ENCODE measurements at regions not wholly inside any gene's neighbourhood (a gene's known extent, or its start where the extent isn't known, plus 50 kb on each side); places are given as distances from the start of the nearest gene placed in this dataset.

DNA sequence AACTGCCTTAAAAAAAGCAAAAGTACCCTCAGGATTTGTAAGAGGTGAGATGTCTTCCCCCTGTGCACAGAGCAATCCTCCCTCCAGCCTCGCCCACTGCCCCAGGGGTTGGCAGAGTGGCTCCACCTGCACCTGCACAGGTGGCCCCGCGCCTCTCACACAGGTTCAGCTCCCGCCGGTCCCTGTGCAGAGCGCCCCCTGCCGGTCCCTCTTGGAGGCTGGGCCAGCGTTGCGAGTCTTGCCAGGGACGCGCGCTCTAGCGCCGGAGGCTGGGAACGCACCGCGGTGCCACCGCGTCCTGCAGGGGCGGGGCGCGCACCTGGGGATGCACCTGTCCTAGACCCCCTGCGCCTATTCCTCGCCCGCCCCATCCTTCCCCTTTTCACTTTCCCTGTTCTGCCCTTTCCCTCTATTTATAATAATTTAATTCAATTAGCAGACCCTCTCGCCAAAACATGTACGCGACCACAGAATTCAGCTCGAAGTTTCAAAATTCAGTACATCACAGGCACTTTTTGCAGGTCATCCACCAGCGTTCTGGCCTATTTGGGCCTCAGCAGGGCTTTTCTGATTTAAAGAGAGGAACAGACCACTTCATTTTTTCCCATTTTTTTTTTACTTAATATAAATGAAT, 618.6 kb downstream of the AACS start (continued):
- TF ChIP-seq, protein P1, sequence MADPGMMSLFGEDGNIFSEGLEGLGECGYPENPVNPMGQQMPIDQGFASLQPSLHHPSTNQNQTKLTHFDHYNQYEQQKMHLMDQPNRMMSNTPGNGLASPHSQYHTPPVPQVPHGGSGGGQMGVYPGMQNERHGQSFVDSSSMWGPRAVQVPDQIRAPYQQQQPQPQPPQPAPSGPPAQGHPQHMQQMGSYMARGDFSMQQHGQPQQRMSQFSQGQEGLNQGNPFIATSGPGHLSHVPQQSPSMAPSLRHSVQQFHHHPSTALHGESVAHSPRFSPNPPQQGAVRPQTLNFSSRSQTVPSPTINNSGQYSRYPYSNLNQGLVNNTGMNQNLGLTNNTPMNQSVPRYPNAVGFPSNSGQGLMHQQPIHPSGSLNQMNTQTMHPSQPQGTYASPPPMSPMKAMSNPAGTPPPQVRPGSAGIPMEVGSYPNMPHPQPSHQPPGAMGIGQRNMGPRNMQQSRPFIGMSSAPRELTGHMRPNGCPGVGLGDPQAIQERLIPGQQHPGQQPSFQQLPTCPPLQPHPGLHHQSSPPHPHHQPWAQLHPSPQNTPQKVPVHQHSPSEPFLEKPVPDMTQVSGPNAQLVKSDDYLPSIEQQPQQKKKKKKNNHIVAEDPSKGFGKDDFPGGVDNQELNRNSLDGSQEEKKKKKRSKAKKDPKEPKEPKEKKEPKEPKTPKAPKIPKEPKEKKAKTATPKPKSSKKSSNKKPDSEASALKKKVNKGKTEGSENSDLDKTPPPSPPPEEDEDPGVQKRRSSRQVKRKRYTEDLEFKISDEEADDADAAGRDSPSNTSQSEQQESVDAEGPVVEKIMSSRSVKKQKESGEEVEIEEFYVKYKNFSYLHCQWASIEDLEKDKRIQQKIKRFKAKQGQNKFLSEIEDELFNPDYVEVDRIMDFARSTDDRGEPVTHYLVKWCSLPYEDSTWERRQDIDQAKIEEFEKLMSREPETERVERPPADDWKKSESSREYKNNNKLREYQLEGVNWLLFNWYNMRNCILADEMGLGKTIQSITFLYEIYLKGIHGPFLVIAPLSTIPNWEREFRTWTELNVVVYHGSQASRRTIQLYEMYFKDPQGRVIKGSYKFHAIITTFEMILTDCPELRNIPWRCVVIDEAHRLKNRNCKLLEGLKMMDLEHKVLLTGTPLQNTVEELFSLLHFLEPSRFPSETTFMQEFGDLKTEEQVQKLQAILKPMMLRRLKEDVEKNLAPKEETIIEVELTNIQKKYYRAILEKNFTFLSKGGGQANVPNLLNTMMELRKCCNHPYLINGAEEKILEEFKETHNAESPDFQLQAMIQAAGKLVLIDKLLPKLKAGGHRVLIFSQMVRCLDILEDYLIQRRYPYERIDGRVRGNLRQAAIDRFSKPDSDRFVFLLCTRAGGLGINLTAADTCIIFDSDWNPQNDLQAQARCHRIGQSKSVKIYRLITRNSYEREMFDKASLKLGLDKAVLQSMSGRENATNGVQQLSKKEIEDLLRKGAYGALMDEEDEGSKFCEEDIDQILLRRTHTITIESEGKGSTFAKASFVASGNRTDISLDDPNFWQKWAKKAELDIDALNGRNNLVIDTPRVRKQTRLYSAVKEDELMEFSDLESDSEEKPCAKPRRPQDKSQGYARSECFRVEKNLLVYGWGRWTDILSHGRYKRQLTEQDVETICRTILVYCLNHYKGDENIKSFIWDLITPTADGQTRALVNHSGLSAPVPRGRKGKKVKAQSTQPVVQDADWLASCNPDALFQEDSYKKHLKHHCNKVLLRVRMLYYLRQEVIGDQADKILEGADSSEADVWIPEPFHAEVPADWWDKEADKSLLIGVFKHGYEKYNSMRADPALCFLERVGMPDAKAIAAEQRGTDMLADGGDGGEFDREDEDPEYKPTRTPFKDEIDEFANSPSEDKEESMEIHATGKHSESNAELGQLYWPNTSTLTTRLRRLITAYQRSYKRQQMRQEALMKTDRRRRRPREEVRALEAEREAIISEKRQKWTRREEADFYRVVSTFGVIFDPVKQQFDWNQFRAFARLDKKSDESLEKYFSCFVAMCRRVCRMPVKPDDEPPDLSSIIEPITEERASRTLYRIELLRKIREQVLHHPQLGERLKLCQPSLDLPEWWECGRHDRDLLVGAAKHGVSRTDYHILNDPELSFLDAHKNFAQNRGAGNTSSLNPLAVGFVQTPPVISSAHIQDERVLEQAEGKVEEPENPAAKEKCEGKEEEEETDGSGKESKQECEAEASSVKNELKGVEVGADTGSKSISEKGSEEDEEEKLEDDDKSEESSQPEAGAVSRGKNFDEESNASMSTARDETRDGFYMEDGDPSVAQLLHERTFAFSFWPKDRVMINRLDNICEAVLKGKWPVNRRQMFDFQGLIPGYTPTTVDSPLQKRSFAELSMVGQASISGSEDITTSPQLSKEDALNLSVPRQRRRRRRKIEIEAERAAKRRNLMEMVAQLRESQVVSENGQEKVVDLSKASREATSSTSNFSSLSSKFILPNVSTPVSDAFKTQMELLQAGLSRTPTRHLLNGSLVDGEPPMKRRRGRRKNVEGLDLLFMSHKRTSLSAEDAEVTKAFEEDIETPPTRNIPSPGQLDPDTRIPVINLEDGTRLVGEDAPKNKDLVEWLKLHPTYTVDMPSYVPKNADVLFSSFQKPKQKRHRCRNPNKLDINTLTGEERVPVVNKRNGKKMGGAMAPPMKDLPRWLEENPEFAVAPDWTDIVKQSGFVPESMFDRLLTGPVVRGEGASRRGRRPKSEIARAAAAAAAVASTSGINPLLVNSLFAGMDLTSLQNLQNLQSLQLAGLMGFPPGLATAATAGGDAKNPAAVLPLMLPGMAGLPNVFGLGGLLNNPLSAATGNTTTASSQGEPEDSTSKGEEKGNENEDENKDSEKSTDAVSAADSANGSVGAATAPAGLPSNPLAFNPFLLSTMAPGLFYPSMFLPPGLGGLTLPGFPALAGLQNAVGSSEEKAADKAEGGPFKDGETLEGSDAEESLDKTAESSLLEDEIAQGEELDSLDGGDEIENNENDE (IDR thresholded peaks at IDR 0.05; ENCODE audit: insufficient replicate concordance, low read length): no peak
- no peak for TF ChIP-seq KDM1A (IDR thresholded peaks at IDR 0.05; ENCODE audit: borderline replicate concordance, low read length)
- no peak for TF ChIP-seq KDM5A (IDR thresholded peaks at IDR 0.05; ENCODE audit: low read length)
- no peak for TF ChIP-seq TBP (IDR thresholded peaks at IDR 0.05; ENCODE audit: low read depth, low read length)
- no peak for TF ChIP-seq CHD2 (IDR thresholded peaks at IDR 0.05; ENCODE audit: low read length)
- TF ChIP-seq FOSL1 (IDR thresholded peaks at IDR 0.05; ENCODE audit: insufficient read depth, low read depth, low read length): no peak
- TF ChIP-seq, protein P2, sequence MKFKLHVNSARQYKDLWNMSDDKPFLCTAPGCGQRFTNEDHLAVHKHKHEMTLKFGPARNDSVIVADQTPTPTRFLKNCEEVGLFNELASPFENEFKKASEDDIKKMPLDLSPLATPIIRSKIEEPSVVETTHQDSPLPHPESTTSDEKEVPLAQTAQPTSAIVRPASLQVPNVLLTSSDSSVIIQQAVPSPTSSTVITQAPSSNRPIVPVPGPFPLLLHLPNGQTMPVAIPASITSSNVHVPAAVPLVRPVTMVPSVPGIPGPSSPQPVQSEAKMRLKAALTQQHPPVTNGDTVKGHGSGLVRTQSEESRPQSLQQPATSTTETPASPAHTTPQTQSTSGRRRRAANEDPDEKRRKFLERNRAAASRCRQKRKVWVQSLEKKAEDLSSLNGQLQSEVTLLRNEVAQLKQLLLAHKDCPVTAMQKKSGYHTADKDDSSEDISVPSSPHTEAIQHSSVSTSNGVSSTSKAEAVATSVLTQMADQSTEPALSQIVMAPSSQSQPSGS (IDR thresholded peaks at IDR 0.05; ENCODE audit: low read length): no peak
- no peak for TF ChIP-seq SAP30 (IDR thresholded peaks at IDR 0.05; ENCODE audit: insufficient read depth, insufficient replicate concordance, low read length)
- TF ChIP-seq CTBP2 (IDR thresholded peaks at IDR 0.05; ENCODE audit: borderline replicate concordance, insufficient read depth, insufficient read length, low read length): peak; percentile 57
